Body of pancreas (tissue), 4 donors: ENCODE measurements at regions not wholly inside any gene's neighbourhood (a gene's known extent, or its start where the extent isn't known, plus 50 kb on each side); places are given as distances from the start of the nearest gene placed in this dataset.

Source experiments
- ATAC-seq: fragments of 150-250 bp; one replicate; pipeline ENCODE4 v1.9.1; 2016
- DNase-seq, 4 donors: peaks; one replicate each; pipeline ENCODE4 v3.0.0-alpha.2; 2019
- H3K27ac ChIP-seq, 4 donors: fragments of 200-600 bp; sonication (generic); 1 replicate in 3 of 4; 2 replicates in 1 of 4; pipeline versions ENCODE4 v1.5.1 to v1.6.1; 2016 to 2019; ENCODE audit warnings: mild to moderate bottlenecking in 1 of 4, mixed read lengths in 1 of 4, moderate library complexity in 1 of 4
- H3K27me3 ChIP-seq, 2 donors: fragments of 200-600 bp; sonication (generic); one replicate each; pipeline ENCODE4 v1.6.0; 2016; ENCODE audit warnings: mild to moderate bottlenecking in 1 of 2
- H3K36me3 ChIP-seq, 2 donors: fragments of 200-600 bp; sonication (generic); replicated peaks in 1 of 2; 2 replicates each; pipeline ENCODE4 v1.5.1; 2016; ENCODE audit warnings: low read depth in 2 of 2; ENCODE audit not compliant: insufficient read depth in 1 of 2
- H3K4me1 ChIP-seq: fragments of 200-600 bp; sonication (generic); one replicate; pipeline ENCODE4 v1.6.0; 2016
- H3K4me3 ChIP-seq, 2 donors: fragments of 200-600 bp; sonication (generic); 1 replicate in 1 of 2; 2 replicates in 1 of 2; pipeline ENCODE4 v1.5.1; 2016 to 2019
- H3K9me3 ChIP-seq, 3 donors: fragments of 200-600 bp; sonication (generic); 1 replicate in 2 of 3; 2 replicates in 1 of 3; pipeline ENCODE4 v1.5.1; 2016
- CTCF ChIP-seq, 7 experiments: fragments of 450-650 bp in 4 of 7; fragments of 200-600 bp in 3 of 7; sonication (generic) in 3 of 7; IDR thresholded peaks; one replicate each; pipeline ENCODE4 v1.5.1; 2016 to 2019; ENCODE audit warnings: antibody characterized with exemption in 7 of 7
- POLR2A ChIP-seq, 3 donors: fragments of 450-650 bp; IDR thresholded peaks; one replicate each; pipeline ENCODE4 v1.6.1; 2016; ENCODE audit warnings: antibody characterized with exemption in 3 of 3, mild to moderate bottlenecking in 2 of 3
- WGBS, 2 donors: methylation state at CpG; one replicate each; pipeline ENCODE4 v1.1.5; 2017; 5-methylcytosine and 5-hydroxymethylcytosine counted together
- intact Hi-C: fragments of 100-400 bp; cut with DNase I; formaldehyde crosslinking; loops from one replicate; pipeline ENCODE4 v1.15.1; 2023

GRCh38 chr2:48250474-48250844 lies 64.0 kb upstream of the FOXN2 start:
- H3K9me3 ChIP-seq = no peaks in the 10 kb centered on the region
- WGBS, 2 donors = 92 to 96% methylated on average over 4 of the region's 4 CpGs
- no peak overlapping the region for H3K4me3 ChIP-seq
- intact Hi-C loops = no loop called here
- peaks cover 6% of the 10 kb centered on the region for H3K4me1 ChIP-seq
- no peak for ATAC-seq
- no peak overlapping the region for H3K27ac ChIP-seq
- no peak for DNase-seq
- TF ChIP-seq CTCF (IDR thresholded peaks at IDR 0.05) = no peak
- no peak for TF ChIP-seq POLR2A (IDR thresholded peaks at IDR 0.05)
- H3K36me3 ChIP-seq = no peaks in the 10 kb centered on the region
- H3K27me3 ChIP-seq = no peaks in the 10 kb centered on the region

- no peak overlapping the region for H3K27ac ChIP-seq
- ATAC-seq (no peak), DNase-seq (peak in 1 of 4 donors; percentile 29)
- peaks cover 6% of the 10 kb centered on the region for H3K4me1 ChIP-seq
- TF ChIP-seq POLR2A (IDR thresholded peaks at IDR 0.05) (no peak), CTCF (IDR thresholded peaks at IDR 0.05) (no peak)
- no peaks in the 10 kb centered on the region for H3K27me3 ChIP-seq
- WGBS, 2 donors = 63 to 72% methylated on average over 3 of the region's 3 CpGs
- H3K4me3 ChIP-seq = no peak overlapping the region
- no peaks in the 10 kb centered on the region for H3K36me3 ChIP-seq
- no peaks in the 10 kb centered on the region for H3K9me3 ChIP-seq
- intact Hi-C loops = no loop called here
Measured at GRCh38 chr2:48250943-48251342, 63.5 kb upstream of the FOXN2 start.

- no peaks in the 10 kb centered on the region for H3K36me3 ChIP-seq
- intact Hi-C loops = no loop called here
- no peak for TF ChIP-seq POLR2A (IDR thresholded peaks at IDR 0.05)
- TF ChIP-seq CTCF (IDR thresholded peaks at IDR 0.05) = no peak
- H3K4me1 ChIP-seq = peaks cover 6% of the 10 kb centered on the region
- no peak overlapping the region for H3K4me3 ChIP-seq
- WGBS, 2 donors = 39 to 49% methylated on average over 3 of the region's 3 CpGs
- no peak overlapping the region for H3K27ac ChIP-seq
- no peaks in the 10 kb centered on the region for H3K9me3 ChIP-seq
- ATAC-seq (no peak), DNase-seq (no peak)
- no peaks in the 10 kb centered on the region for H3K27me3 ChIP-seq
Measured at GRCh38 chr2:48251437-48252148, 62.9 kb upstream of the FOXN2 start.

GRCh38 chr2:48253301-48253700 lies 61.2 kb upstream of the FOXN2 start:
- no peaks in the 10 kb centered on the region for H3K9me3 ChIP-seq
- peaks cover 6% of the 10 kb centered on the region for H3K4me1 ChIP-seq
- no peaks in the 10 kb centered on the region for H3K27me3 ChIP-seq
- DNase-seq = no peak
- no peaks in the 10 kb centered on the region for H3K36me3 ChIP-seq
- 84% methylated on average over 1 of the region's 1 CpG for WGBS, 2 donors
- no peak overlapping the region for H3K27ac ChIP-seq
- no peak for ATAC-seq
- intact Hi-C loops = no loop called here
- H3K4me3 ChIP-seq = no peak overlapping the region
- TF ChIP-seq POLR2A (IDR thresholded peaks at IDR 0.05) (no peak), CTCF (IDR thresholded peaks at IDR 0.05) (no peak)

GRCh38 chr2:48254839-48255238 lies 59.6 kb upstream of the FOXN2 start:
- H3K4me3 ChIP-seq = no peak overlapping the region
- WGBS, 2 donors = 38 to 61% methylated on average over 1 of the region's 1 CpG
- no peak for DNase-seq

More at GRCh38 chr2:48254839-48255238, 59.6 kb upstream of the FOXN2 start:
- no peaks in the 10 kb centered on the region for H3K9me3 ChIP-seq
- intact Hi-C loops = no loop called here
- H3K36me3 ChIP-seq = no peaks in the 10 kb centered on the region
- H3K27ac ChIP-seq = no peak overlapping the region
- ATAC-seq = no peak
- peaks cover 1% of the 10 kb centered on the region for H3K4me1 ChIP-seq
- no peaks in the 10 kb centered on the region for H3K27me3 ChIP-seq
- no peak for TF ChIP-seq CTCF (IDR thresholded peaks at IDR 0.05)
